ENCODE measurements at regions not wholly inside any gene's neighbourhood (a gene's known extent, or its start where the extent isn't known, plus 50 kb on each side); places are given as distances from the start of the nearest gene placed in this dataset.
"Not testable (repeated sequence)": the region's sequence is repeated elsewhere in the genome, so short reads cannot be mapped to it uniquely, and the experiment has no call there.

- Histone ChIP-seq H3K27me3 (peaks cover 0 to 8% (median 3%) of the 10 kb centered on the region in 7 donors), H3K9me3 (no peaks in the 10 kb centered on the region), H3K4me1 (no peaks in the 10 kb centered on the region), H3K36me3 (no peaks in the 10 kb centered on the region), H3K27ac (no peak overlapping the region), H3K4me3 (no peak overlapping the region)
- intact Hi-C loops (cut with DNase I), result no loop called here
- TF ChIP-seq CTCF (IDR thresholded peaks at IDR 0.05), result no peak
- DNase-seq (no peak), ATAC-seq (no peak)
- 66 to 67% methylated on average over 6 of the region's 6 CpGs for WGBS, 2 donors
Measured at GRCh38 chr1:91199988-91200387, 178.2 kb upstream of the ZNF644 start.

- Histone ChIP-seq H3K27ac (no peak overlapping the region), H3K36me3 (no peaks in the 10 kb centered on the region), H3K4me1 (no peaks in the 10 kb centered on the region), H3K9me3 (peaks cover 0 to under 1% (median 0%) of the 10 kb centered on the region in 11 donors), H3K27me3 (peaks cover 0 to 10% (median 0%) of the 10 kb centered on the region in 7 donors), H3K4me3 (no peak overlapping the region)
- ATAC-seq (no peak), DNase-seq (no peak)
- intact Hi-C loops (cut with DNase I), result no loop called here
- 89 to 97% methylated on average over 4 of the region's 4 CpGs for WGBS, 2 donors
- no peak for TF ChIP-seq CTCF (IDR thresholded peaks at IDR 0.05)
Measured at GRCh38 chr1:91190996-91191395, 169.2 kb upstream of the ZNF644 start.

GRCh38 chr1:91189096-91189495 lies 167.3 kb upstream of the ZNF644 start:
- H3K4me3 ChIP-seq, result no peak overlapping the region
- intact Hi-C loops (cut with DNase I), result no loop called here
- H3K27me3 ChIP-seq, result peaks cover 0 to 10% (median 0%) of the 10 kb centered on the region in 7 donors
- peaks cover 0 to 12% (median 0%) of the 10 kb centered on the region in 11 donors for H3K9me3 ChIP-seq
- H3K27ac ChIP-seq, result no peak overlapping the region
- H3K4me1 ChIP-seq, result no peaks in the 10 kb centered on the region
- TF ChIP-seq CTCF (IDR thresholded peaks at IDR 0.05), result no peak
- WGBS, 2 donors, result 55 to 63% methylated on average over 4 of the region's 4 CpGs
- DNase-seq (no peak), ATAC-seq (no peak)
- no peaks in the 10 kb centered on the region for H3K36me3 ChIP-seq

GRCh38 chr1:91182807-91183206 lies 161.0 kb upstream of the ZNF644 start:
- peaks cover 0 to 22% (median 0%) of the 10 kb centered on the region in 11 donors for H3K9me3 ChIP-seq
- H3K36me3 ChIP-seq; intact Hi-C loops (cut with DNase I); DNase-seq; ATAC-seq; H3K4me3 ChIP-seq; H3K27me3 ChIP-seq; H3K4me1 ChIP-seq; H3K27ac ChIP-seq: not testable (repeated sequence)

GRCh38 chr1:91176250-91176649 lies 154.4 kb upstream of the ZNF644 start:
- ATAC-seq (no peak), DNase-seq (no peak)
- no peaks in the 10 kb centered on the region for H3K36me3 ChIP-seq
- H3K4me1 ChIP-seq, result peaks cover 0 to 13% (median 0%) of the 10 kb centered on the region in 9 donors
- H3K4me3 ChIP-seq, result no peak overlapping the region
- peaks cover 0 to 28% (median 15%) of the 10 kb centered on the region in 7 donors for H3K27me3 ChIP-seq
- 55 to 58% methylated on average over 1 of the region's 1 CpG for WGBS, 2 donors
- intact Hi-C loops (cut with DNase I), result no loop called here
- no peak for TF ChIP-seq CTCF (IDR thresholded peaks at IDR 0.05)
- no peak overlapping the region for H3K27ac ChIP-seq
- H3K9me3 ChIP-seq, result no peaks in the 10 kb centered on the region

Measured in heart right ventricle (tissue), 16 donors.